ENCODE measurements at regions not wholly inside any gene's neighbourhood (a gene's known extent, or its start where the extent isn't known, plus 50 kb on each side); places are given as distances from the start of the nearest gene placed in this dataset.

GRCh38 chr4:177853229-177853628, 411.0 kb upstream of the AGA start:
- TF ChIP-seq CTCF (IDR thresholded peaks at IDR 0.05) = no peak
- TF ChIP-seq POLR2A (IDR thresholded peaks at IDR 0.05) = no peak
